ENCODE measurements at regions not wholly inside any gene's neighbourhood (a gene's known extent, or its start where the extent isn't known, plus 50 kb on each side); places are given as distances from the start of the nearest gene placed in this dataset.

- no peaks in the 10 kb centered on the region for H3K36me3 ChIP-seq
- no peak for DNase-seq
- H3K4me1 ChIP-seq, result no peaks in the 10 kb centered on the region
- H3K27ac ChIP-seq, result no peak overlapping the region
- no peak for TF ChIP-seq CTCF (IDR thresholded peaks at IDR 0.05)
- WGBS, 2 donors, result 44 to 54% methylated on average over 7 of the region's 7 CpGs
- intact Hi-C loops (cut with DNase I), result no loop called here
- no peak for FAIRE-seq
- ATAC-seq, result no peak
- no peak overlapping the region for H3K4me3 ChIP-seq
- no peaks in the 10 kb centered on the region for H3K9me3 ChIP-seq
- no peaks in the 10 kb centered on the region for H3K27me3 ChIP-seq
Observed at GRCh38 chr3:8112587-8112986, 389.0 kb upstream of the LMCD1 start.

- WGBS, 2 donors, result 64 to 67% methylated on average over 6 of the region's 6 CpGs
- Histone ChIP-seq H3K27me3 (no peaks in the 10 kb centered on the region), H3K4me1 (no peaks in the 10 kb centered on the region), H3K9me3 (no peaks in the 10 kb centered on the region), H3K27ac (no peak overlapping the region), H3K4me3 (no peak overlapping the region), H3K36me3 (no peaks in the 10 kb centered on the region)
- ATAC-seq, result no peak
- no peak for DNase-seq
- no peak for FAIRE-seq
- no peak for TF ChIP-seq CTCF (IDR thresholded peaks at IDR 0.05)
- intact Hi-C loops (cut with DNase I), result no loop called here
Observed at GRCh38 chr3:8113626-8114025, 388.0 kb upstream of the LMCD1 start.

- FAIRE-seq, result no peak
- H3K27ac ChIP-seq, result no peak overlapping the region
- intact Hi-C loops (cut with DNase I), result no loop called here
- WGBS, 2 donors, result 23 to 26% methylated on average over 2 of the region's 2 CpGs
- no peak for ATAC-seq
- H3K36me3 ChIP-seq, result no peaks in the 10 kb centered on the region
- no peak for TF ChIP-seq CTCF (IDR thresholded peaks at IDR 0.05)
- no peaks in the 10 kb centered on the region for H3K4me1 ChIP-seq
- no peaks in the 10 kb centered on the region for H3K27me3 ChIP-seq
- H3K9me3 ChIP-seq, result no peaks in the 10 kb centered on the region
- no peak overlapping the region for H3K4me3 ChIP-seq
- no peak for DNase-seq
Observed at GRCh38 chr3:8128686-8129085, 372.9 kb upstream of the LMCD1 start.

GRCh38 chr3:8136553-8136952, 365.1 kb upstream of the LMCD1 start:
- H3K4me1 ChIP-seq, result no peaks in the 10 kb centered on the region
- FAIRE-seq (no peak), DNase-seq (no peak), ATAC-seq (no peak)
- no peak overlapping the region for H3K4me3 ChIP-seq
- WGBS, 2 donors, result 56 to 80% methylated on average over 3 of the region's 3 CpGs
- H3K36me3 ChIP-seq, result no peaks in the 10 kb centered on the region
- intact Hi-C loops (cut with DNase I), result no loop called here
- no peak for TF ChIP-seq CTCF (IDR thresholded peaks at IDR 0.05)
- no peaks in the 10 kb centered on the region for H3K9me3 ChIP-seq
- no peaks in the 10 kb centered on the region for H3K27me3 ChIP-seq
- no peak overlapping the region for H3K27ac ChIP-seq

GRCh38 chr3:8143186-8143585, 358.4 kb upstream of the LMCD1 start:
- Histone ChIP-seq H3K9me3 (no peaks in the 10 kb centered on the region), H3K4me3 (no peak overlapping the region), H3K4me1 (no peaks in the 10 kb centered on the region), H3K27ac (no peak overlapping the region), H3K36me3 (no peaks in the 10 kb centered on the region), H3K27me3 (no peaks in the 10 kb centered on the region)
- ATAC-seq (no peak), DNase-seq (no peak), FAIRE-seq (no peak)
- intact Hi-C loops (cut with DNase I), result no loop called here
- TF ChIP-seq CTCF (IDR thresholded peaks at IDR 0.05), result no peak
- WGBS, 2 donors, result 47 to 77% methylated on average over 2 of the region's 2 CpGs

Measured in pancreas (tissue), 10 donors.